ENCODE measurements at regions not wholly inside any gene's neighbourhood (a gene's known extent, or its start where the extent isn't known, plus 50 kb on each side); places are given as distances from the start of the nearest gene placed in this dataset.
A peak's percentile ranks its signal among the peaks of the same experiment; 100 is the strongest.

DNA sequence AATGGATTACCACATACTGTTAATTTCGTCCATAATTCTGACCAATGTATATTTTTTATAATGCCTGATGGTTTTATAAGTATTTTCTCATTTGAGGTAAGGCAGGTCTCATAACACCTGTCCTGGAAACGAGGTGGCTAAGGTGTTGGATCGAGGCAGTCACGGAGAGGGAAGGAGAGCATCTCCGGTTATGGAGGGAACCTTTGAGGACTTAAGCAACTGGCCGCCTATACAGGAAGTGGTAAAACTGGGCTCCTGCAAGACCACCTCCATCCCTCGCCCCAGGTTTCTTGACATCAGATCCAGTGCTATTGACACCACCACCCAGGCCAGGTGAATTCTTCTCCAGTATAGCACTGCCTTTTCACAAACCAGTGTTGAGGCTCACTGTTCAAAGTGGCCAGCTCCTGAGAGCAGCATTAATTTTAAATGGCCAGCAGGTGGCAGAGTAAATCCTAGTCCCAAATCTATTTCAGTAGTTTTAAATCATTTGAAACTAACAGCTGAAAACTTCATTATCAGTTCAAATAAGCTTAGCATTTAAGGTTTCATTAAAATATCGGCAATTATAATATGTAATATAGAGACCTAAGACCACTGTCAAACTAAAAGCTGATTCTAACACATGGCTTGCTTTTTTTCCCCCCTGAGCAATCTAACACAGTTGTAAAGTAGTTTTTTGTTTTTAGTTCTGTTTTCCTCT, 100.8 kb downstream of the PPM1A start:
- peak; percentile 7 for DNase-seq

GRCh38 chr14:60350366-60350720, 101.3 kb downstream of the PPM1A start:
- no peak for DNase-seq

GRCh38 chr14:60353420-60353819, 104.4 kb downstream of the PPM1A start:
- DNase-seq = no peak

- DNase-seq = no peak
Observed at GRCh38 chr14:60355768-60356167, 106.7 kb downstream of the PPM1A start.

GRCh38 chr14:60356386-60356785, 107.4 kb downstream of the PPM1A start:
- DNase-seq = no peak

GRCh38 chr14:60356906-60357550, 108.0 kb downstream of the PPM1A start:
- no peak for DNase-seq

- DNase-seq = no peak
Observed at GRCh38 chr14:60357551-60358149, 108.6 kb downstream of the PPM1A start.

DNA sequence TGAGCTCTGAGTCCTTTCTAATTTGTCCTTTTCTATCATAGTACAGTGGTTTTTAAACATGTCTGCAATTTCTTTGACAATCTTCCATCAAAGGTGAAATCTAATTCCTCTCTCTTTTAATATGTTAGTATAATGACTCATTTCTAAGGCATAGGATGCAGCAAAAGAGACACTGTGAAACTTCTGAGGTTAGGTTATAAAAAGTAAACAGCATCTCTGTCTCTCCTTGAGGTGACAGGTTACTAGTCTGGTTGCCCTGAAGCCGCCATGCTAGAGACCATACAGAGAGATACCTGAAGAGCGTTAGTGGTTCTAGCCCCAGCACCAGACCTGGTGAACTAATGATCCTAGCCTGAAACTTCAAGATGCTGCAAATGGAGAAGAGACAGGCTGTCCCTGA, 114.3 kb downstream of the PPM1A start:
- no peak for DNase-seq

- no peak for DNase-seq
Observed at GRCh38 chr14:60363687-60364086, 114.7 kb downstream of the PPM1A start.

DNA sequence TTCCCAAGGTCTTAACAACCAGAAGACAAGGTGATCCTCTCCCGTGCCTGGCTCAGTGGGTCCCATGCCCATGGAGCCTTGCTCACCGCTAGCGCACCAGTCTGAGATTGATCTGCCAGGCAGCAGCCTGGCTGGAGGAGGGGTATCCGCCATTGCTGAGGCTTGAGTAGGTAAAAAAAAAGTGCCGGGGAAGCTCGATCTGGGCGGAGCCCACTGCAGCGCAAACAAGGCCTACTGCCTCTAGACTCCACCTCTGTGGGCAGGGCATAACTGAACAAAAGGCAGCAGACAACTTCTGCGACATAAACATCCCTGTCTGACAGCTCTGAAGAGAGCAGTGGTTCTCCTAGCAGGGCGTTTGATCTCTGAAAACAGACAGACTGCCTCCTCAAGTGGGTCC, 104.0 kb downstream of the C14orf39 start:
- DNase-seq = no peak
